GM19238 (cell line): ENCODE measurements at regions not wholly inside any gene's neighbourhood (a gene's known extent, or its start where the extent isn't known, plus 50 kb on each side); places are given as distances from the start of the nearest gene placed in this dataset.

Experiments used
- DNase-seq: peaks from one replicate; pipeline ENCODE4 v3.0.0; 2011; ENCODE audit warnings: low spot score; ENCODE audit not compliant: insufficient read length

GRCh38 chr5:164563370-164563769 is 1058.0 kb downstream of the MAT2B start:
- no peak for DNase-seq

- DNase-seq: no peak
Measured at GRCh38 chr5:164573397-164573796, 1068.0 kb downstream of the MAT2B start.

- no peak for DNase-seq
Measured at GRCh38 chr5:164577201-164577600, 1071.8 kb downstream of the MAT2B start.

- DNase-seq: no peak
Measured at GRCh38 chr5:164577742-164578141, 1072.3 kb downstream of the MAT2B start.

- no peak for DNase-seq
Measured at GRCh38 chr5:164578401-164578800, 1073.0 kb downstream of the MAT2B start.

GRCh38 chr5:164578911-164579310 is 1073.5 kb downstream of the MAT2B start:
- no peak for DNase-seq

GRCh38 chr5:164580155-164580554 is 1074.7 kb downstream of the MAT2B start:
- DNase-seq: no peak

GRCh38 chr5:164581889-164582288 is 1076.5 kb downstream of the MAT2B start:
- no peak for DNase-seq

- DNase-seq: no peak
Measured at GRCh38 chr5:164593982-164594381, 1088.6 kb downstream of the MAT2B start.

- no peak for DNase-seq
Measured at GRCh38 chr5:164597293-164597900, 1092.0 kb downstream of the MAT2B start.

- DNase-seq: no peak
Measured at GRCh38 chr5:164600274-164600673, 1094.9 kb downstream of the MAT2B start.

- DNase-seq: no peak
Measured at GRCh38 chr5:164600929-164601535, 1095.6 kb downstream of the MAT2B start.

GRCh38 chr5:164608507-164608906 is 1103.1 kb downstream of the MAT2B start:
- DNase-seq: no peak

- no peak for DNase-seq
Measured at GRCh38 chr5:164610374-164610773, 1105.0 kb downstream of the MAT2B start.

- no peak for DNase-seq
Measured at GRCh38 chr5:164614707-164615106, 1109.3 kb downstream of the MAT2B start.

- DNase-seq: no peak
Measured at GRCh38 chr5:164617290-164617689, 1111.9 kb downstream of the MAT2B start.

GRCh38 chr5:164627021-164627420 is 1121.6 kb downstream of the MAT2B start:
- no peak for DNase-seq

- DNase-seq: no peak
Measured at GRCh38 chr5:164636456-164636855, 1131.0 kb downstream of the MAT2B start.

GRCh38 chr5:164637931-164638521 is 1132.6 kb downstream of the MAT2B start:
- no peak for DNase-seq

GRCh38 chr5:164649266-164649665 is 1143.8 kb downstream of the MAT2B start:
- no peak for DNase-seq

GRCh38 chr5:164650427-164650826 is 1145.0 kb downstream of the MAT2B start:
- DNase-seq: no peak

- no peak for DNase-seq
Measured at GRCh38 chr5:164651546-164652275, 1146.3 kb downstream of the MAT2B start.
